Brain pericyte (primary cell): ENCODE measurements at regions not wholly inside any gene's neighbourhood (a gene's known extent, or its start where the extent isn't known, plus 50 kb on each side); places are given as distances from the start of the nearest gene placed in this dataset.

Experiments used
- DNase-seq: peaks from one replicate; pipeline ENCODE4 v3.0.0-alpha.2; 2012; ENCODE audit warnings: low read depth, low spot score

- DNase-seq: no peak
Observed at GRCh38 chr9:18071651-18072060, 402.3 kb upstream of the ADAMTSL1 start.

GRCh38 chr9:18073002-18073401 lies 401.0 kb upstream of the ADAMTSL1 start:
- DNase-seq: no peak

GRCh38 chr9:18074041-18074440 lies 399.9 kb upstream of the ADAMTSL1 start:
- DNase-seq: no peak

DNA sequence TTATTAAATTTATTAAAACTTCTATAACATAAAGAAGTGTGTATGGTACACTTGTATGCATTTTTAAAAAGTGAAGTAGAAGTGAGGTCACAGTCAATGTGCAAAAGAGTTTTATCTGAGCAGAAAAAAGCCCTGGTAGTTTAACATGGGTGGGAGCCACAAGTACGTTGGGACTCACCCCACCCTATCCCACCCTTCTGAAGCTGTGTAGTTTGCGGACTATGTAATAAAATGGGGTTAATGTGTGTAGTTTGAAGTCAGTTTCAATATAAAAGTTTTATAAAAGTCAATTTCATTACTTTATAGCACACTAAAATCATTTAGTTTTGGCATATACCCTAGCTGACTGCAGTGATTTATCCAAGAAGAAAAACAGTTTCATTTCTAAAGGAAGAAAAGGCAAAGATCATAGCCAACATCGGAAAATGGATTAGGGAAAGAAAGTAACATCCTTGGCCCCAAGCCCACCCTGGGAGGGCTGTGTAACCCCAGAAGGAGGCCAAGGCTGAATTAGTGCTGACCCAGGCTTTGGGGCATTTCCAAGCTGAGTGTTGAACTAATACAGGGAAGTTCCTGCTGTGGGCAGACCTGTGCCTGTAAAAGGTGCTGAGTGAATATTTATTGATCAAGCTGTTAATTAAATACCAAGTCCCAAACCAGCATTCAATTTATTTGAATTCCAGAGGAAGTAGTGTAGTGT lies 398.6 kb upstream of the ADAMTSL1 start:
- no peak for DNase-seq

DNA sequence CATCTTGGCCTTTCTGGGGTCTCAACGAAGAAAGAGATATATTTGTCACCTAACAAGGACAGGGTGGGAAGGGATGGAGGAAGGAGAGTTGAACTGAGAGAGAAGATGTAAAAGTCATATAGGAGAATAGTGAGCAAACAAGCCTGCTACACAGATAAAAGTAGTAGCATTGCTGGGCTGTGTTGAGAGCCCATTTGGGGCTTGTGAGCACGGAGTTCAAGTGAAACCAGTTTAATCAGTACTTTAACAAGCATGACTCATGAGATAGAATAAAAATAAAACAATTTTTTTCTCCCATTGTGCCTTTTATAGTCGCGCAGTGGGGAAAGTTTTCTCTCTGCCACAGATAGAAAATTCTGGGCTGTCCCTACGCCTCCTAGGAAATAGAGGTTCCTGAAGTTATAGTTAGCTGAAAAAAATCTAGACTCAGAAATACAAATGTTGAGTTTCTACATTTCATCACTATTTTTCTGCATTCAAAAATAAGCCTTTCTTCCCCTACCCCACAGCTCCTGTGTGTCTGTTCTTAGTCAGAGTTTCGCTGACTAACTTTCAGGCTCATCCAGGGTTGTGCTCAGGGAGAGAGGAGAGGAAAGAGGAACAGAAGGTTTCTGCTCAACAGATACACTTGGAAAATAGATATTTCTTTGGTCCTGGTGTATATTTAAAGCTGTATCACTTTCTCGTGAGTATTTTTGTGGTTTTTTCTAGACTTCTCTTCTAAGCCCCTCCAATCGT lies 395.8 kb upstream of the ADAMTSL1 start:
- DNase-seq: no peak

DNA sequence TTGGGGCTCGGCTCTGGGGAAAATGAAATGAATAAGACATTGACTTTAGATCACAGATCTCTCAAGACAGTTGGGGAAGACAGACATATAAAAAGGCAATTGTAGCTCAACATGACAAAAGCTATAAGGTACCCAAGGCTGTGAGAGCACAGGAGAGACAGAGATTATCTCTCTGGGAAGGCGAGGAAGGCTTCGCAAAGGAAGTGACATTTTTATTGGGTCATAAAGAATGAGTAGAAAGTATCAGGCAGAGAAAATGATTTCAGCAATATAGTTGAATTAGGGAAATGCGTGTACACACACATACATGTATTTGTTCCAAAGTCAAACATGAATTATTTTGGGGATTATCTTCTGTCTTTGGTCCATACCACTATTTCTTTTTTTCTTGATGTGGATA lies 381.8 kb upstream of the ADAMTSL1 start:
- no peak for DNase-seq

GRCh38 chr9:18106006-18106560 lies 367.9 kb upstream of the ADAMTSL1 start:
- DNase-seq: no peak

DNA sequence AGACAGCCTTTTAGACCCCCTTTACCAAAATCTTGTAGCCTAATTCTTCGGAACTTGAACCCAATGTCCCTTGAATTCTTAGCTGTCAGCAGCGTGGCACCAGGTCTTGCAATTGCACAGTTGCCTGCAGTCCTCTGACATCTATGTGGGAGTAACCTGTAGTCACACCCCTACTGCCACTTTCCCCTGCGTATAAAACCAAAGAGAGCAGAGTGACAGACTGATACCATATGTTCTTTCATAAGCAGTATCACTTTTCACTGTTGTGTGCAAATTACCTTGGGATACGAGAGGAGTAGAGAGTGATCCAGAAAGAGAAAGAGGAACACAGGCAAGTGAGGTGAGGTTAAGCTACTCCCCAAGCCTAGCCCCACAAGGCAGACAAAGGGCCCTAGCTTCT lies 364.3 kb upstream of the ADAMTSL1 start:
- no peak for DNase-seq

- no peak for DNase-seq
Observed at GRCh38 chr9:18111146-18111545, 362.8 kb upstream of the ADAMTSL1 start.

DNA sequence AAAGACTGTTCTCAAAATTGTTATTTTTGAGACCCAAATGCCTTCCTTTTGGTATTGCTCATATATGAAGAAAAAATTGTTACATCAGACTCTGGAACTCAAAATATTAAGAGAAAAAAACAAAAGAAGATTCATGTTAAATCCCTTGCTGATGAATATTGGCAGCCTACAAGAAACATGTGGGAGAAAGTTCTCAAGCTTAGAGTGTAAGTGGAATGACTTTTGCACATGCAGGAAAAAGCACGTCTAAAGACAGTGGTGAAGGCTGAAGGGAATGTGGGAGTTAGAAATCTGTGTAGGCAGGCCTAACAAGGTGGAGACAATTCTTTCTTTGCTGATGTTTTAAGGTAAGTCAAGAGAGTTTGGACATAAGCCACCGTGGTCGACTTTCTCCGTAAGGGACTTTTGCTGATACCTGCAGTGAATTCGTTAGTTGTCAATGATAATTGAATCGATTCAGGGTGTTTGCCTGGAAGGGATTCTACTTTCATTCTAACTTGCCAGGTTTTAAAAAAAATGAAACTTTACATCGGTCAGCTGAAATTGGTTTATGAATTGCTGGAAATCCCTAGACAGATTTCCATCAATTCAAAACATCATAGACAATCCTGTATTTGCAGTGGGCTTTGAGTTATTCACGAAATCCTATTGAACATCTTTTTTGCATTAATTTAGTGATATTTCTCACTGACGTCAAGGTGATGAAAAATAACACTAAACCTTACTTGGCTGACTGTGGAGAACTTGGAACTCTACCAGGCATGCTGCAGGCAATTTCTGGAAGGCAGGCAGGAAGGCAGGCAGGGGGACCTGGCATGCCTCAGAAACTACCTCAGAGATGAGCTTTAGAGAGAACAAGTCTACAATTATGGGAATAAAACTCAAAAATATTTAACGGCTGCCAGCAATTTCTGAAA lies 359.1 kb upstream of the ADAMTSL1 start:
- no peak for DNase-seq

GRCh38 chr9:18118268-18118667 lies 355.7 kb upstream of the ADAMTSL1 start:
- DNase-seq: no peak

DNA sequence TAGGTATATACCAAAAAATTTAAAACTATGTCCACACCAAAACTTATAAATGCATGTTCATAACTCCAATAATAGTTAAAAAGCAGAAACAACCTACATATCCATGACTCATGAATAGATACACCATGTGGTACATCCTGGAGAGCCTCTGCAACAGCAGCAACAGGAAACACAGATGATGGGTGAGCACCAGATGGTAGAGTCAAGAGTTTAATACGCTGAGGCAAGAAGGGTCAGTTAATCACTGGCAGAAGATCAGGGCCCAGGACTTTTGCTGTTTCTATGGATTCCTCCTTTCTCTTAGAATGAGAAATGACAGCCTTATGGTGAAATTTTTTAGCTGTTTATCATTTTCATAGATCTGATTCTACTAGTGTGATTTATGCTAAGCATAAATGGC lies 351.8 kb upstream of the ADAMTSL1 start:
- no peak for DNase-seq

GRCh38 chr9:18124760-18125159 lies 349.2 kb upstream of the ADAMTSL1 start:
- DNase-seq: no peak

DNA sequence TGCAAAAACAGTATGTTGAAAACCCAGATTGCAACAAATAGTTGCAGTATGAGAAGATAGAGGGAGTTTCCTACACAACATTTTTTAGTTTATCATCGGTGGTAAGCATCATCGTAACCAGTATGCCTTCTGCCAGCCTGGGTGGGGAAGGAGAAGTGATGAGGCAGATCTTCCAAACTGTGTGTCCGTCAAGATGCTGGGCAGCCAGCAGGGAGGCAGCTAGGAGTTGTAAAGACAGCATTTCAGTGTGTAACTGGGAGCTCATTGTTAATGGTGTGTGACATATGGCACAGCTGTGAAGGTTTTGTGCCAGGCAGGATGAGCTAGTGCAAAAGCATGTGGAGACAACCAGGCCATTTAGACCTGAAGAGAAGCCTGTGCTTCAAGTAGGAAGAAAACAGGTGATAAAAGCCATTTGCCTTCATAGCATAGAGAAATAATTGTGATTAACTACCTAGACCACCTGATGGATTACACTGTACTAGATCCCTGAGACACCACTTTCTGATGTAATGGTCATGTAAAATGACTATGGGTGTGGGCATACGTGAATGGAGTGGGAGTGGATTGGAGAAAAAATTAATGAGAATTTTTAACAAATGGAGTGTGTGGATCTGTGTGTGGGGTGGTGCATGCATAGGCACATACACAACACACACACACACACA lies 347.0 kb upstream of the ADAMTSL1 start:
- DNase-seq: no peak

DNA sequence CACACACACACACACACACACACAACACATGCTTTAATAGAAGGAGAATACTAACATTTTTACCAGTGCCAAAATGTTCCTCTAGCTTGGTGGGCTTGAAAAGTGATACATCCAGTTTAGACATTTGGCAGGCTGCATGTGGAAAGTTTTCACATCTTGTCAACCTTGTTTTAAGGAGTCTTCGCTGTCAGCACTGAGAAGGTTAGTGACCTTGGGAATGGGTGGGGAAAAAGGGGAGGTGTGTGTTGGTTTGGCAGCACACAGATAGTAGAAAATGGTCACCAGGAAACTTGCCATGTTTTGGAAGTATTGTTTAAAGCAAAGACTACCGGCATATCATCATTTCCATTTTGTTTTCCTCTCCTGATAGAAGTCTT lies 346.5 kb upstream of the ADAMTSL1 start:
- no peak for DNase-seq

- no peak for DNase-seq
Observed at GRCh38 chr9:18129809-18130334, 344.1 kb upstream of the ADAMTSL1 start.

DNA sequence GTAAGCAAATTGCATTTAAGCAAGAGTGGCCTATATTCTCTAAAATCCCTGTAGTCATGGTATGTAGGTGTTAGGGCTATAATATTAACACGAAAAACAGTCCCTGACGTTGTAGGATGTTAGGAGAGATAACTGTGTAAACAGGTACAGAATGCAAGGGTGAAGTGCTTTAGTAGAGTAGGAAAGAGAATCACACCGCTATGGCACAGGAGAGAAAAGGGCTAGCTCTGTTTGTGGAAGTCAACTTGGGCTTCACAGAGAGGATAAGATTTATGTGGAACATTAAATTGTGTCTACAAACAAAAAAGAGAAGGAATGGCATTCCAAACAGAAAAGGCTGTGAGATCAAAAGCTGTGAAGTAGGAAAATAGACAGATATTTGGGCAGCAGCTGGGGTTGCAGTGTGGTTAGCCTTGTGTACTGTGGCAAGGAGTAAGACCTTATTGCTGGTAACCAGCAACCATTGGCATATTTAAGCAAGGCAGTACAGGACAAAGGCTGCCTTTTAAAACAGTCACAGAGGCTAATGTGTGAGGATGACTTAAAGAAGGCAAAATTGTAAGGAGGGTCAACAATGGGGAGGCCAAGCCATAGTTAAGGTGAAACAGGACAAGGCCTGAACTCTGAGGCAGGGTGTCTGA lies 337.5 kb upstream of the ADAMTSL1 start:
- DNase-seq: no peak

GRCh38 chr9:18137815-18138214 lies 336.1 kb upstream of the ADAMTSL1 start:
- DNase-seq: no peak

DNA sequence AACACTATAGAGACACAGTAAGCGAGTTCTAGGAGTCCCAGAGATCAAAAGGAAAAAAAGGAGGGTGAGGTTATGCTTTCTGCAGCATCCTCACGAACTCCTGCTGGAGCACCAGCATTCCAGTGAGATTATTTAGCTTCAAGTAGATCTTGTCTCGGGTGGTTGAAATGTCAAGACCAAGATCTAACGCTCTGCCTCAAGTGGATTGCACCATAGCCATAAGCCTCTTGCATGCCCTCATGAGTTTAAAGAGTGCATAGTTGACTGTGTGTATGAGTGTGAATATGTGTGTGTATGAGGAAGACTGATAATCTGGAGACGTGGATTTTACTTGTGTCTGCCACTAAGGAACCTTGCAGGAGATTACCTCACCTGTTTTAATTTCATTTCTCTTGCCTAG lies 335.3 kb upstream of the ADAMTSL1 start:
- no peak for DNase-seq

DNA sequence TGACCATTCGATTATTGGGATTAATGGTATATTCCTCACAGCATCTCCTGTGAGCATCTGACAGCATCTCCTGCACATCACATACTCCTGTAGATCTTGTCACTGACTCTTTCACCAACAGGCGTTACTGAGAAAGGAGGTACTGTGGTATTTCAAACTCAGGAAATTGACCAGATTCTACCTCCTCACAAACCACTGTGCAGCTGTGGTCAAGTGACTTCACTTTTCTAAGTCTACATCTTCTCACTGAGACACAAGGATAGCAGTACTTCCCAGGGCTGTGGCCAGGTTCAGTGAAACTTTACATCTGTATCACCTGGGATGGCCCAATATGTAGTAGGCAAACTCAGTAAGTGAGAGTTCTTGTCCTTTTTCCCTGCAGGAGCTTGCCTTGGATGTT lies 332.3 kb upstream of the ADAMTSL1 start:
- DNase-seq: no peak
